ENCODE measurements at regions not wholly inside any gene's neighbourhood (a gene's known extent, or its start where the extent isn't known, plus 50 kb on each side); places are given as distances from the start of the nearest gene placed in this dataset.
"Not testable (repeated sequence)": the region's sequence is repeated elsewhere in the genome, so short reads cannot be mapped to it uniquely, and the experiment has no call there.

DNA sequence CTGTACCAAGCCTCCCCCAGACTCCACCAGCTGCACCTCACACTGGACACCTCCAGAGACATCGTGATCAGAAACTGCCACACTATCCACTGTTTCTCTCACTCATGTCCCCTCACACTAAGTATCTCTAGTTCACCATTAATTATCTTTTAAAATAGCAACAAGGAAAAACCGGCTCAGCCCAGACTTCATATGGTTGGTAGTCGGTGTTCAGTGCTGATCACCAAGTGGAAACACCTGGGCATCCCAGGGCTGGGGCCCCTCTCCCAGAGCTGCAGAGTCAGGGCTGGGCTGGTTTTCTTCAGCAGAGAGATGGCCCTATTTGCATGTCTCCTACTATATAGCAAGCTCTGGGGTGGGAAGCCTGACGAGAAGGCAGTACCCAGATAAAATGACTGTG, 1140.0 kb downstream of the TMEM121 start:
- DNase-seq (ENCODE audit: low spot score), result no peak

DNA sequence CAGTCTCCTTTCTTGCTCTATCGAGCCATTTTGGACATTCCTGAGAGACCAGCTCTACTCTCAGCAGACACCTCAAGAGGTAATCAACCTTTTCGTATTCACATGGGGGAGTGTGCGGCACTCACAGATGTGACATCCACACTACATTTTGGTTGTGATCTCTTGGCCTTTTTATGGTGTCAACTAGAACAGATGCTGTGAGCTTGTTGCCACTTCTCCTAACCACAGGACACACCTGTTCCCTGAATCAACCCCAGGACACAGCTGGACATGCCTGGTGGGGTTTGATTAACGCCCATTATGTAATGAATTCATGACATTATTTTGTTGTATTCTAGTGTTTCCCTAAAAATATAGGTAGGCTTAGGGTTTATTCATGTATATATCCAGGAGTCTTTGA, 1143.6 kb downstream of the TMEM121 start:
- no peak for DNase-seq (ENCODE audit: low spot score)

DNA sequence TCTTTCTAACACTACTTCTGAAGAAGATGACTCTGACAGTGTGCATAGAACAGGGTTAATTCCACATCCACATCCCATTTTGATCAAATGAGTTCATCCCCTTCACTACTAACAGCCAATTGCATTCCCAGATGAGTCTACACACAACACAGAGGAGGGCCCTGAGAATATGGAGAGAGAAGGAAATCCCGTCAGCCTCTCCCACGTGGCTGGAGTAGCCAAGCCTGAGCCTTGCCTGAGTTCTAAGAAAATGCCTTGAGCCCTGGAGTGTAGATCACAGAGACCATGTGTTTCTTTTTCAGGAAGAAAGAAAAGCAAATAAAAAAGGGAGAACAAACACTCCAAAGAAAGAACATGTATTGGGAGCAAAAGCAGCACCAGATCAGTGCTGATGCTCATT, 1147.7 kb downstream of the TMEM121 start:
- not testable (repeated sequence) for DNase-seq (ENCODE audit: low spot score)

DNA sequence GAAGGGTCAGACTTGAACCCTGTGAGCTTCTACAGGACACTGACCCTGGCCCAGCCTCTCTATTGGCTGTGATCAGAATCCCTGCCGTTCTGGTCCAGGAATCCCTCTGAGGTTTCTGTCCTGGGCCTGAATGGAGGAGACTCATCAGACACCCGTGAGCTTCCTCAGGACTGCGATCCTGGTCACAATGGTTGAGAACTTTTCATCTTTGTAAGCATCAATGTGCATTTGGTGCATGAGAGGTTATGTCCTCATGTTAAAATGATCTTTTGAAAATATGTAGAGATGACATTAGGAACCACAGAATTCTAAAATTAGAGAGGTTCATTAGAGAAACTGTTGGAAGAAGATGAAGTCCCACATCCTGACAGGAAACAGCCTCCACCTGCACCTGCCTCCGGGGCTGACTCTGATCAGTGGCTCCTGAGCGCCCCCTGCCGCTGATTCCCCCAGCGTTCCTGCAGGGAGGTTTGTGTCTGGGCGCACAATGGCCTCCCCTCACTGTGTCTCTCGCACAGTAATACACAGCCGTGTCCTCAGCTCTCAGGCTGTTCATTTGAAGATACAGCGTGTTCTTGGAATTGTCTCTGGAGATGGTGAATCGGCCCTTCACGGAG, 1148.2 kb downstream of the TMEM121 start:
- not testable (repeated sequence) for DNase-seq (ENCODE audit: low spot score)

DNA sequence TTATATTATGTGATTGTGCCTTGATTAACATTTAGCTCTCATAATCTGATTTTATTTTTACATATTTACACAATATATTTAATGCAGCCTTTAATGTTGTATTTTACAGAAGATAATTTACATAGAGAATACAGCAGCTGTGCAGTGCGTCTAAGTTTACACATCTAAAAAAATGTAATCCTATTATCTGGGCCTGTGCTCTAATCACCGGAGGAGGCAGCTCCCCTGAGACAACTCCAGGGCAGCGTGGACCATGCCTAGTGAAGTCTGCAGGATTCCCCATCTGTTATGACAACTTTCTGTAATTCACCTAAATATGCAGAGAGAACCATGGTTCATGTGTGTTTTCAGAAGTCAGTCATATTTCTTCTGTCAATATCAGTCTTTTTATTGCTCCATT, 1149.3 kb downstream of the TMEM121 start:
- not testable (repeated sequence) for DNase-seq (ENCODE audit: low spot score)

DNA sequence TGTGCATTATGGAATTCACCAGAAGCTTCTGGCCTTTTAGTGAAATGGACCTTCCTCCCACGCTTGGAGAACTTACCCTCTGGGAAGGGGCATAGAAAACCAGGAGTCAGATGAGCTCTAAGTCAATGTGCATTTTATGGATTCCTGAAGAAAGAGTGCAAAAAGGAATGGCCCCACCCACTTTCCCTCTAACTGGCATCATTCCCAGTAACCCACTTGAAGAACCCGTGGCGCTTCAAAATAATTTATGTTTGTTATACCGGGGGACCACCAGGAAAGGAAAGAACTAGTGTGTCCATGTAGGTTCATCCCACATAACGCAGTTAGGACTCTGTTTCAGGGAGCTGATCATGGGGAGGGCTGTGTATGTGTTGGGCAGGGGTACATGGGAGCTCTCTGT, 1153.4 kb downstream of the TMEM121 start:
- DNase-seq (ENCODE audit: low spot score), result no peak

DNA sequence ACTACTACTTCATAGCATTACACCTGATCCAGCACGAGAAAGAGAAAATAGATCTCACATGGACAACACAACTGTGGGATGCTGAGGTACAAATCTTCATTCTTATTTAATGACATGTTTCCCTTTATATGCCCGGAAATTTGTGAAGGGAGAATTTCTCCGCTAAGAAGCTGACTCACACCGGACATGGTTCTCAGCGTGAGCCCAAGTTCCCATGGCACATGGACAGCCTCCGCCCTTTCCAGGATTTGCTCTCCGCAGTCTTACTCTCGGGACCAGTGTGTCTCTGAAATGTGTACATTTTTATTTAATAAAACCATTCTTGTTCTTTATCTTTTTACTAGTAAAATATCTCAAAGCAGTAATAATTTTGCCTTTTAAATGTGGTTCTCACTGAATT, 1154.8 kb downstream of the TMEM121 start:
- no peak for DNase-seq (ENCODE audit: low spot score)

DNA sequence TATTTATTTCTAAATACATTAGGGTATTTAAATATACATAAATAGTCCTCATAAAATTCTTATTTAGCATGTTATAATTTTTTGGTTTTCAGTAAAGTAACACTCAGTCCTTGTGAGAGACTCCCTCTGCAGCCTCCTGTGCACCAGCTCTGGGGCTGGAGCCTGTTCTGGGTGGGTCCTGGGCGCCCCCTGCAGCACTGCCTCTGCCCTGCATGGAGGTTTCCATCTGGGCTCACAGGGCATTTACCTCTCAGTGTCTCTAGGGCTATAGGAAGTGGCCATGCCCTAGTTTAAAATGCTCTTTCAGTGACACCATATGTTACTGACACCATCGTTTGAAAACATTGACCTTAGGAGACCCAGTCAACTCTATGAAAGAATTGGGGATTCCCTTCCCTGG, 1155.2 kb downstream of the TMEM121 start:
- DNase-seq (ENCODE audit: low spot score), result no peak

DNA sequence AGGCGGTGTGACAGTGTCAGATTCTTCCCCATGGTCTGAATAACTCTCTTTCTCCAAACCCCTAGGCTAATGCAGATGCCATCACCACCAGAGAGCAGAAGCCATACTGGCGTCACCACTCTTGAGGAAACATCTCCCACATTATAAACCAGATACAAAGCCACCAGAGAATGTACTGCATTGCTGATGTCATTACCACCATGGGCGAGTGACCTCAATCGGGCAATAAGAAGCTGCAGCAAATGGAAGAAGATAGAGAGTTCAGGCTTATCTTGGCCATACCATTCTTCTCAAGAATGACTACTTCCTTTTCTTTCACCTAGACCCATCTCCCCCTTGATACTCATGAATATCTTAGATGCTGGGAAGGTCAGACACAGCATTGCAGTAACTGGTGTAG, 1157.2 kb downstream of the TMEM121 start:
- DNase-seq (ENCODE audit: low spot score), result no peak

DNA sequence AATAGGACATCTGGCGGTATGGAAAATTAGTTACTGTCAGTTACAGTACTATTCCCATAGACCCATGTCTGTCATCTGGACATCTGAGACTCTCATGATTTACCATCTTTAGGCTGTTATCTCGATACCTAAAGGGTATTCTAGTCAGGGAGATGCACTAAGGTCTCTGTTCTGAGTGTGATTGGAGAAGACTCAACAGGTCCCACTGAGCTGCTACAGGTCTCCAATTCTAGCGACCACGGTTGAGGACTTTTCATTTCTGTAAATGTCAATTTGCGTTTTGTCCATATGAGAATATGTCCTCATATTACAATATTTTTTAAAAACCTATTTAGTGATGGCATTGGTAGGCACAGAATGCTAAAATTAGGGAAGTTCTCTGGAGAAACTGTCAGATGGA, 1160.2 kb downstream of the TMEM121 start:
- DNase-seq (ENCODE audit: low spot score), result no peak

DNA sequence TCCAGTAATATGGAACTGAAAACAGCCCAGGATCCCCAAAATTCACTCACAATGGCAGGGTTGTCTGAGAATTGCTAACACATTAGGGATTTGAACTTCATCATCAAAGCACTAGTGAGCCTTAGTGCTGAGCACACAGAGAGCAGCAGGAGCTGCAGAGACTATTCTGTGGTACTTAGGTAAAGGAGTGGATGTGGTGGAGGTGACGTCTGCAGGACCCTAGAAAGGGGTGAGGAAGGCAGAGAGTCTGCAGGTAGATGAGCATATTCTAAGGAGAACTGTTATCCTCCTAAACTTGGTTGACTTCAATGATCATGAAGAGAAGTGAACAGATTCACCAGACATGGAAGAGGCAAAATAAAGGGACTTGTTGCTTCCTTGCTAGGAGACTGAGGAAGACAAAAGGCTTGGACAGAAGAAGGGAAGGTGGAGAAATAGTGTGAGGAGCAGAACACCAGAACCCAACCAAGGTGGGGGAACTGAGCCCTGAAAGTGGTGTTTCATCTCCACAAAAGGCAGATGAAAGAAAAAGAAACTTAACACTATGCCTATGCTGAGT, 1164.0 kb downstream of the TMEM121 start:
- DNase-seq (ENCODE audit: low spot score), result no peak

DNA sequence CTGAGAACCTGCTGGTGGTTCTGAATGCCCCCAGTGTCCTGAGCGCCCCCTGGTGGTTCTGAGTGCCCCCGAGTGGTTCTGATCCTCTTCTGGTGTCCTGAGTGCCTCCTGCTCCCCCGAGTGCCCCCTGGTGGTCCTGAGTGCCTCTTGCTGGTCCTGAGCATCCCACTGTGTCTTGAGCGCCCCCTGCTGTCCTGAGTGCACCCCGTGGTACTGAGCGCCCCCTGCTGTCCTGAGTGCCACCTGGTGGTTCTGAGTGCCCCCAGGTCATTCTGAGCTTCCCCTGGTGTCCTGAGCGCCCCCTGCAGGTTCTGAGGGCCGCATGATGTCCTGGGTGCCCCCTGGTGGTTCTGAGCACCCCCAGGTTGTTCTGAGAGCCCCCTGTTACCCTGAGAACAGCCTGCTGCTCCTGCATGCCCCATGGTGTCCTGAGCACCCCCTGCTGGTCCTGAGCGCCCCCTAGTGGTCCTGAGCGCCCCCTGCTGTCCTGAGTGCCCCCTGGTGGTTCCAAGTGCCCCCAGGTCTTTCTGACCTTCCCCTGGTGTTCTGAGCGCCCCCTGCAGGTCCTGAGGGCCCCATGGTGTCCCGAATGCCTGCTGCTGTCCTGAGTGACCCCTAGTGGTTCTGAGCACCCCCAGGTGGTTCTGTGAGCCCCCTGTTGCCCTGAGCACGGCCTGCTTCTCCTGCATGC, 1165.4 kb downstream of the TMEM121 start:
- no peak for DNase-seq (ENCODE audit: low spot score)

DNA sequence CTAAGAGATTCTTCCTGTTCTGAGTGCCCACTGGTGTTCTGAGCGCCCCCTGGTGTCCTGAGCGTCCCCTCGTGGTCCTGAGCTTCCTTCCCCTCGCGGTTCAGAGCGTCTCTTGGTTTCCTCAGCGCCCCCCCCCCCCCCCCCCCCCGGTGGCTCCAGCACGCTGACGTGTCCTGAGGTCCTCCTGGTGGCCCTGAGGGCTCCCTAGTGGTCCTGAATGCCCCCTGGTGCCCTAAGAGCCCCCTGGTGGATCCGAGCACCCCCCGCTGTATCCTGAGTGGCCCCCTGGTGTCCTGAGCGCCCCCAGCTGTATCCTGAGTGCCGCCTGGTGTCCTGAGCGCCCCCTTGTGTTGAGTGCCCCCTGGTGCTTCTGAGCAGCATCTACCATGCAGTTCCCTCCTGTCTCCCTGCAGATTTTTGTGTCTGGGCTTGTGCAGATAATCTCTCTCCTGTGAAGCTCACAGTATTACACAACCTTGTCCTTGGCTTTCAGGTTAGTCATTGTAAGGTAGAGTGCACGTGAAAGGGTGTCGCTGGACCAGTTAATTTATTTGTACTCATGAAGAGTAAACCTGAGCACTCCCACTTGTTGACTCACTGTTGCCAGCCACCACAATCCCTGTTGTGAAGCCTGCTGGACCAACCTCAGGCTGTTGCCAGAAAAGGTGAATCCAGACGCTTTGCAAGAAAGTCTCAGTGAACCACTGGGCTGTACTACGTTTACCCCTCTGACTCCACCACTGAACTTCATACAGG, 1168.4 kb downstream of the TMEM121 start:
- DNase-seq (ENCODE audit: low spot score), result no peak

DNA sequence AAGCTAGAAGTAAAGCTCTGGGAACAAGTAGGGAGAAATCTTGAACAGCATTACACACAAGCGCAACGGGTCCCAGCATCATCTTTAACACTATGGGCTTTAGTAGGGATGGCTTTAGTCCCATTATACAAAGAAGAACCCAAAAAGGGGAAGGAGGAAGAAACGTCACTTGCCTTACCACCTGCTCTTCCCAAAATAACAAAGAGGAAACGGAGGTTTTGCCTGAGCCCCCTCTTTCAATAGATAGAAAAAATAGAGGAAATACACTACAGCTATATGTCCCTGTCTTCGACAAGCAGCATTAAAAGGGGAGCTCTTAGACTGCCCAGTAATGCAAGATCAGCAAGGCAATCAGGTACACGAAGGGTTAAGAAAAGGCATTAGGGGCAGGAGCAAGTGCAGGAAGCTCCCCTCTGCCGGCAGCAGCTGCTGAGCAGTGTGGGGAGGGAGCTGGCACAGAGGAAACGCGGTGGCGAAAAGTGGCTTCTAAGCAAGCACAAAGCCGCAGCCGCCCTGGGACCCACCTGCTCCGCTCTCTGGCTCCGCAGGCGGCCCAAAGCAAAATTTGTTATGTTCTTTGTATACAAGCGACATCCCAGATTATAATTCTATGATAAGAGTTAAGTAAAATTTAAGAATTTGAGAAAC, 1172.4 kb downstream of the TMEM121 start:
- DNase-seq (ENCODE audit: low spot score), result not testable (repeated sequence)

DNA sequence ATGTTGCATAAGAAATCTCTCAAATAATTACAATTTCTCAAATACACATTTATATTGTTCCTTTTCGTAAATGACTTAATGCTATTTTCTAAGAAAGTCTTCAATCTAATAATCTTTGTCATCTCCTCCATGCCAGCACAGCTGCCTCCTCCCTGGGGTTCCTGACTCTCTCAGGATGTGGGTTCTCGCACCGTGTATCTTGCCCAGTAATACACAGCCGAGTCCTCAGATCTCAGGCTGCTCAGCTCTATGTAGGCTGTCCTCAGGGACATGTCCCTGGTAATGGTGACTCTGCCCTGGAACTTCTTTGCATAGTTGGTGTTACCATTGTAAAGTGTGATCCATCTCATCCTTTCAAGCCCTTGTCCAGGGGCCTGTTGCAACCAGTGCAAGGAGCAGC, 1177.3 kb downstream of the TMEM121 start:
- DNase-seq (ENCODE audit: low spot score), result not testable (repeated sequence)

DNA sequence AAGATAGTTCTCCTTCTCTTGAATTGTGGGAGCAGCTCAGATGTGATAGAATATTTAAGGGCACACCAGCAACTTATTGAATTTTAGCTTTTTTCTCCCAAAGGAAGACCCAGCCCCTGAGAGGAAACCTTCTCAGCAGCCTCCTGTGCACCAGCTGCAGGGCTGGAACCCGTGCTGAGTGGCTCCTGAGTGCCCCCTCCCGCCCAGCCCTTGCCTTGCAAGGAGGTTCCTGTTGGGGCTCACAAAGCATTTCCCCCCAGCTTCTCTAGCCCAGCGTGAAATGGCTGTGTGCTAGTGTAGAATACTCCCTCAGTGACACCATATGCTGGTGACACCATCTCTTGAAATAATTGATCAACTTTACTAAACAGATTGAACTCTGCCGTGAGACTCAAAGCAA, 1180.1 kb downstream of the TMEM121 start:
- DNase-seq (ENCODE audit: low spot score), result not testable (repeated sequence)

DNA sequence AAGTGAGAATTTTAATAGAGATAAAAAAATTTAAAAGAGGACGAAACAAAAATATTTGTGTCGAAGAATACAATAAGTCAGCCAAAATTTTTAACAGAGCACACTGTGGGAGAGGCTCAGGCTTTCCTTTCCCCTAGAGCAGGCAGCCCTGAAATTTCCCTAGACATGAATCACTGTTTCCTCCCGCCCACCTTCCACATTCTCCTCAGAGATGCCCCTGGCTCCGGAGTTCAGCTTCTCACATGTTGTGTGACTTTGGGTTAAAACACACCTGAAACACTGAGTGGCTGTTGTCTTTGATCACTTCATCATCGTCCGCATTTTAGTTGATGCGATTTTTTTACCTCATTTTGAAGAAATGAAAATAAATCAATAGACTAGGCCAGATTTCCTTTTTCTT, 1183.8 kb downstream of the TMEM121 start:
- not testable (repeated sequence) for DNase-seq (ENCODE audit: low spot score)

DNA sequence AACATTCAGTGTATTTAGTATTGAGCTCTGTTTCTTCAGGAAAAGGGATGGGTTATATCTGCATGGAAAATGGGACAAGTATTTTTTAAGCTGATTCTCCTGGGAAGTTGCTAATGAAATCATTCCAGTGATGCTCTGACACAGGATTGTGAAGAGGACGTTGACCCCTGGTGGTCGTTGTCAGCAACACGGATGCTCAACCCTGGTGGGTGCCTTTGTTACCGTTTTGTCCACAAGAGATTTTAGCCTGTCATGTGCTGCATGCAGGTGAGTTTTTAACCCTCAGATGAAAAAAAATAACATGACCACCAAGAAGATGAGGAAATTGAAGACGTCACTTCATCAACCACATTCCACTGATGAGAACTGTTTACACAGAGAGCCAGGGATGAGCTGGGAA, 1186.1 kb downstream of the TMEM121 start:
- not testable (repeated sequence) for DNase-seq (ENCODE audit: low spot score)

DNA sequence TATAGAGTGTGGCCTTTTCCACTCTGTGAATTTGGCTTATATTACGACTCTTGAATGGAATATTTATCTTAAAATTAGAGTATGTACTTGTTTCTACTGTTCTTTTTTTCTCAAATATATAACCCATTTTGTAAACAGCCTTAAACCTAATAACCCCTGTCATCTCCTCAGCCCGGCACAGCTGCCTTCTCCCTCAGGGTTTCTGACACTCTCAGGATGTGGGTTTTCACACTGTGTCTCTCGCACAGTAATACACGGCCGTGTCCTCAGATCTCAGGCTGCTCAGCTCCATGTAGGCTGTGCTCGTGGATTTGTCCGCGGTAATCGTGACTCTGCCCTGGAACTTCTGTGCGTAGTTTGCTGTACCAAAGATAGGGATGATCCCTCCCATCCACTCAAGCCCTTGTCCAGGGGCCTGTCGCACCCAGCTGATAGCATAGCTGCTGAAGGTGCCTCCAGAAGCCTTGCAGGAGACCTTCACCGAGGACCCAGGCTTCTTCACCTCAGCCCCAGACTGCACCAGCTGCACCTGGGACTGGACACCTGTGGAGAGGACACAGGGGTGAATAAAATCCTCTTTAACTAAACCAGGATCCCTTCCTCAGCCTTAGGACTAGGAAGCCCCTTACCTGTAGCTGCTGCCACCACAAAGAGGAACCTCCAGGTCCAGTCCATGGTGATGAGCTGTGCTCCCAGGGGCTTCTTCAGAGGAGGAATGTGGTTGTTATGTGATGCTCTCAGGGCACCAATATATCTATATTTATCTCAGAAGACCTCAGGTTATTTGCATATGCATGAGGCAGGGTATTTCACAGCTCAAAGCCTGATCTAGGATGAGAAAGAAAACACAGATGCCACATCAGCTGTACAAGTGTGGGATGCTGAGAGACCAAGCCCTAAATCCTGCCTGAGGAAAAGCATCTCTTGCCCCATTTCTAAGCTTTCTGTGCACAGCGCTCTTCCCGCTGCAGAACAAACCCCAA, 1188.4 kb downstream of the TMEM121 start:
- DNase-seq (ENCODE audit: low spot score), result not testable (repeated sequence)

DNA sequence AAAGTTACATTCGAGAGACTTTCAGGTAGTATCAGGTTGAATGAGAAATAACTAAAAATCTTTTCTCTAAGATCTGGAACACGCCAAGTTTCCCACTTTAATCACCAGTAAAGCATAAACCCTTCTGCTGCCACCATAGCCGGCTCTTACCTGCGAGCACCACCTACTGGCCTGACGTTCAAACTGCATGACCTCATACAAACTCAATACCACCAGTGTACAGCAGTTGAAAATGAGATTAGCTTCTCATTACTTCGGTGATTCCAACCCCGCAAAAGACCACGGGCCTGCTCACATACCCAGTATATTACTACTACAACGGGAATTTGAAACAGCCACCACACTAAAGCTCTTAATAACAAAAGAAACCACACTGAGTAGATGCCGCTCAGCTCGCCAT, 1191.2 kb downstream of the TMEM121 start:
- not testable (repeated sequence) for DNase-seq (ENCODE audit: low spot score)

DNA sequence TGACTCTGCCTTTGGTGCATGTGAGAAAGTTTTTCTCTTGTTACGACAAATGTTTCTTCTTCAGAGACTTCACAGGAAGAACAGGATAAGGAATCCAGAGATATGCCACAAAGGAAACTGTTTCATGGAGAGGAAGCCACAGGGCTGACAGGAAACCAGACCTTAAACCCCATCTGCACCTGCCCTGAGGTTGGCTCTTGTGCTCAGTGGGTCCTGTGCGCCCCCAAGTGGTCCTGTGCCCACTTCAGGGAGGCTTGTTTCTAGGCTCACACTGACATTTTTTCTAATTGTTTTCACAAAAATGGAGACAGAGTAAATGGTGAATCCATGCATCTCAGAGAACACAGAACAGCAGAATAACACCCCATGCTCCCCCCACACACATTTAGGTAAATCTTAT, 1193.5 kb downstream of the TMEM121 start:
- not testable (repeated sequence) for DNase-seq (ENCODE audit: low spot score)
